ENCODE measurements at regions not wholly inside any gene's neighbourhood (a gene's known extent, or its start where the extent isn't known, plus 50 kb on each side); places are given as distances from the start of the nearest gene placed in this dataset.
A peak's percentile ranks its signal among the peaks of the same experiment; 100 is the strongest.

GRCh38 chr7:85928500-85928899 lies 715.2 kb upstream of the GRM3 start:
- POLR2A ChIA-PET (ENCODE audit: partially characterized antibody), result no interaction called here
- Histone ChIP-seq H2BK20ac (ENCODE audit: low read length) (no peak overlapping the region), H2AFZ (ENCODE audit: low read length) (no peak overlapping the region), H3K9ac (replicated peaks in 1 of 4; ENCODE audit: extremely low read depth in 1 of 4, low read depth in 3 of 4, low read length in 3 of 4) (no peak overlapping the region; a peak in 1 of 7 replicates), H3K14ac (ENCODE audit: insufficient read length) (no peak overlapping the region), H2BK5ac (ENCODE audit: low read depth, low read length) (no peak overlapping the region), H3K56ac (replicated peaks; ENCODE audit: insufficient read length, low read depth, low read length) (no peak overlapping the region), H3K4me1 (replicated peaks in 1 of 4; ENCODE audit: control insufficient read depth in 3 of 4, insufficient read depth in 4 of 4, low read length in 3 of 4) (peaks cover 0 to 16% (median 1%) of the 10 kb centered on the region in 4 experiments; a peak in 3 of 7 replicates), H3K79me1 (ENCODE audit: low read depth, low read length) (no peaks in the 10 kb centered on the region), H3K23ac (ENCODE audit: insufficient read length) (no peak overlapping the region), H2AK5ac (ENCODE audit: low read depth, low read length) (no peak overlapping the region), H4K91ac (replicated peaks; ENCODE audit: insufficient read length, low read length) (no peak overlapping the region), H3K4me2 (ENCODE audit: insufficient read depth in 1 of 2, low read depth in 2 of 2, low read length in 2 of 2) (peak overlapping the region; percentile 35 to 44; a peak in 2 of 4 replicates), H2BK15ac (ENCODE audit: low read length) (no peak overlapping the region), H3K18ac (ENCODE audit: extremely low read depth, low read length) (no peak overlapping the region), H3K27ac (ENCODE audit: low read depth, low read length) (no peak overlapping the region; the same call in 1 of the 2 replicates), H3K4me3 (ENCODE audit: extremely low read depth in 1 of 4, insufficient read depth in 2 of 4, low read depth in 3 of 4, low read length in 4 of 4) (peak overlapping the region in 1 of 4 experiments; percentile 35; a peak in 1 of 8 replicates), H3K23me2 (ENCODE audit: low read depth, low read length) (no peaks in the 10 kb centered on the region), H4K20me1 (replicated peaks in 1 of 2; ENCODE audit: control insufficient read depth in 1 of 2, insufficient read depth in 2 of 2, low read length in 2 of 2) (no peaks in the 10 kb centered on the region), H2BK12ac (ENCODE audit: low read depth, low read length) (no peak overlapping the region), H4K8ac (ENCODE audit: extremely low read depth, insufficient read depth, low read length) (no peak overlapping the region), H3K4ac (replicated peaks; ENCODE audit: insufficient read length, low read depth, low read length) (no peak overlapping the region), H3K27me3 (replicated peaks in 1 of 4; ENCODE audit: control insufficient read depth in 3 of 4, extremely low read depth in 1 of 4, insufficient read depth in 3 of 4, low read length in 3 of 4) (no peaks in the 10 kb centered on the region), H3K9me3 (ENCODE audit: insufficient read depth in 2 of 2, low read depth in 1 of 2, low read length in 1 of 2) (peaks cover 15% of the 10 kb centered on the region in 2 experiments), H3K79me2 (ENCODE audit: control insufficient read depth in 1 of 2, insufficient read depth in 2 of 2, low read length in 2 of 2) (no peaks in the 10 kb centered on the region), H4K5ac (ENCODE audit: insufficient read length, low read depth, low read length) (no peak overlapping the region), H2BK120ac (replicated peaks; ENCODE audit: low read depth, low read length) (no peak overlapping the region), H3K36me3 (ENCODE audit: control insufficient read depth in 2 of 4, insufficient read depth in 4 of 4, low read length in 3 of 4) (peaks cover 0 to 11% (median 1%) of the 10 kb centered on the region in 4 experiments; a peak in 3 of 8 replicates)
- CTCF ChIA-PET (ENCODE audit: partially characterized antibody), result interaction anchor here (1.1 kb wide), 1 partner anchor 97 kb away, joined by 3 read pairs; no protein-coding TSS in a partner anchor
- no peak for TF ChIP-seq SIX5 (IDR thresholded peaks at IDR 0.05; ENCODE audit: low read depth, low read length)
- no peak for TF ChIP-seq CHD2 (IDR thresholded peaks at IDR 0.05; ENCODE audit: low read length)
- TF ChIP-seq POU5F1 (IDR thresholded peaks at IDR 0.05; ENCODE audit: low read depth, low read length), result peak; percentile 60; the same call in 1 of the 2 replicates
- TF ChIP-seq USF2 (IDR thresholded peaks at IDR 0.05; ENCODE audit: low read length), result no peak
- peak; percentile 76 for TF ChIP-seq TCF12 (IDR thresholded peaks at IDR 0.05; ENCODE audit: low read depth, low read length)
- TF ChIP-seq EGR1 (IDR thresholded peaks at IDR 0.05; ENCODE audit: borderline replicate concordance, low read depth, low read length), result no peak
- TF ChIP-seq TEAD4 (IDR thresholded peaks at IDR 0.05; ENCODE audit: low read depth, low read length), result peak; percentile 71; the same call in 1 of the 2 replicates
- peak in 1 of 2 experiments; percentile 41 for DNase-seq (ENCODE audit: low read depth in 1 of 2, low spot score in 2 of 2)
- WGBS, 2 experiments (ENCODE audit: extremely low coverage in 1 of 2, insufficient coverage in 1 of 2, insufficient read length in 1 of 2, insufficient replicate concordance in 2 of 2, low coverage in 1 of 2, low lambda C conversion rate in 2 of 2, missing lambda C conversion rate in 1 of 2), result 15% methylated on average over 2 of the region's 2 CpGs; no CpG with 5 or more reads in 1 of the 2 experiments
- no peak for FAIRE-seq

Measured in H1 (cell line).